Fibroblast of villous mesenchyme (primary cell): ENCODE measurements at regions not wholly inside any gene's neighbourhood (a gene's known extent, or its start where the extent isn't known, plus 50 kb on each side); places are given as distances from the start of the nearest gene placed in this dataset.

Experiments
- DNase-seq: peaks from one replicate; pipeline ENCODE4 v3.0.0-alpha.2; 2010; ENCODE audit warnings: low read depth
- H3K4me3 ChIP-seq: 2 replicates; pipeline ENCODE4 v1.5.1; 2011; ENCODE audit warnings: low read depth, mild to moderate bottlenecking, low read length
- TF ChIP-seq, protein P1 (sequence below): IDR thresholded peaks from 2 replicates; pipeline ENCODE4 v1.5.1; 2012; ENCODE audit warnings: low read depth, mild to moderate bottlenecking, low read length; ENCODE audit not compliant: insufficient read depth

DNA sequence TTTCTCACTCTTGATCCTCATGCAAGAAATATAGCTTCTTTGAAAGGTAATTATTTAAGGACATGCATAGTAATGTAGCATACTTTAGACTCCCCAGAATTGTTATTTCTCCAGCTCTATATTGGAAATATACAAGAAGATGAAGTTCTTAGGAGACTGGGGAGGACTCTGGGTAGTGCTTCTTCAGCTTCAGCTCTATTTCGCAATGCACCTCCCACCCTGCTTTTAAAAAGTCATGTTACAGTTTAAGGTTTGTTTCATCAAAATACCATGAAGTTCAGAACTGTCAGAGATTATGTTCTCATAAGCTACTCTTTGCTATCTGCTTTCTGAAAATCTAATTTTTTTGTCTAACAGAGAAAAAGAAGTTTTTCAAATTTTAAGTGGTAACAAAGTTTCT, 586.2 kb upstream of the ADGRL4 start:
- DNase-seq, result no peak
- TF ChIP-seq, protein P1, sequence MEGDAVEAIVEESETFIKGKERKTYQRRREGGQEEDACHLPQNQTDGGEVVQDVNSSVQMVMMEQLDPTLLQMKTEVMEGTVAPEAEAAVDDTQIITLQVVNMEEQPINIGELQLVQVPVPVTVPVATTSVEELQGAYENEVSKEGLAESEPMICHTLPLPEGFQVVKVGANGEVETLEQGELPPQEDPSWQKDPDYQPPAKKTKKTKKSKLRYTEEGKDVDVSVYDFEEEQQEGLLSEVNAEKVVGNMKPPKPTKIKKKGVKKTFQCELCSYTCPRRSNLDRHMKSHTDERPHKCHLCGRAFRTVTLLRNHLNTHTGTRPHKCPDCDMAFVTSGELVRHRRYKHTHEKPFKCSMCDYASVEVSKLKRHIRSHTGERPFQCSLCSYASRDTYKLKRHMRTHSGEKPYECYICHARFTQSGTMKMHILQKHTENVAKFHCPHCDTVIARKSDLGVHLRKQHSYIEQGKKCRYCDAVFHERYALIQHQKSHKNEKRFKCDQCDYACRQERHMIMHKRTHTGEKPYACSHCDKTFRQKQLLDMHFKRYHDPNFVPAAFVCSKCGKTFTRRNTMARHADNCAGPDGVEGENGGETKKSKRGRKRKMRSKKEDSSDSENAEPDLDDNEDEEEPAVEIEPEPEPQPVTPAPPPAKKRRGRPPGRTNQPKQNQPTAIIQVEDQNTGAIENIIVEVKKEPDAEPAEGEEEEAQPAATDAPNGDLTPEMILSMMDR, result no peak
- no peak overlapping the region for H3K4me3 ChIP-seq

DNA sequence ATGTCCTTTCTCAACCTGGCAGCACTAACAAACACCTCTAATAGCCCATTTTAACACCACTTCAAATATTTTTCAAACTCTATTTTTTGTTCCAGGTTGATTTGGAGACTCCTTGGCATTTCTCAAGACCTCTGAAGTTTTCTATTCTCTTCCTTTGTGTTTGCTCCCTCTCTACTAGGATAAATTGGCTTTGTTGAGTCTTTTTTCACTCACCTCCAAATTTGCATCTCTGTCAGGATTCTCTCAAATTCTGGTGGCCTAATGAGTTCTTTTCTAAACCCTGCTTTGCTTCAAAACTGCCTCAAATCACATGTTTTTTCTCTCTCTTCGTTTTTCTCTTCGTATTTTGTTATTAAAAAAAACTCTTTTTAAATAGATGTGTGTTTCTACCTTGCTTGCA, 582.2 kb upstream of the ADGRL4 start:
- DNase-seq, result no peak
- no peak overlapping the region for H3K4me3 ChIP-seq
- TF ChIP-seq, protein P1, result no peak

DNA sequence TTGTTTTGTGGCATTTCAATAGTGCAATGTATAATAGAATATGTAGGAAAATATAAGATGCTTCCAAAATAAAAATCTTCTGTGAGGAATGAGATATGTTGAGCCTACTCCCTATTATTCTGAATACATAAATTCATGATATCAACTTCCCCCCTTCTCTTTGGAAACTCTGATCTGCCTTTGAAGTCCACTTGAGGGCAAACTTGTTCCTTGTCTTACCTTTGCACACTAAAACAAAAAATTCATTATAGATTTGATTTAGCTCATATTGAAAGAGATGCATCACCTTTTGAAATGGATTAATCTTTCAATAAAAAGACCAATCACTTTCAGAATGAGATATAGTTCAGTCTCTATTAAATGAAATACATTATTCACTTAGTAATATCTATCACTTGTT, 580.7 kb upstream of the ADGRL4 start:
- no peak overlapping the region for H3K4me3 ChIP-seq
- TF ChIP-seq, protein P1, result no peak
- no peak for DNase-seq

DNA sequence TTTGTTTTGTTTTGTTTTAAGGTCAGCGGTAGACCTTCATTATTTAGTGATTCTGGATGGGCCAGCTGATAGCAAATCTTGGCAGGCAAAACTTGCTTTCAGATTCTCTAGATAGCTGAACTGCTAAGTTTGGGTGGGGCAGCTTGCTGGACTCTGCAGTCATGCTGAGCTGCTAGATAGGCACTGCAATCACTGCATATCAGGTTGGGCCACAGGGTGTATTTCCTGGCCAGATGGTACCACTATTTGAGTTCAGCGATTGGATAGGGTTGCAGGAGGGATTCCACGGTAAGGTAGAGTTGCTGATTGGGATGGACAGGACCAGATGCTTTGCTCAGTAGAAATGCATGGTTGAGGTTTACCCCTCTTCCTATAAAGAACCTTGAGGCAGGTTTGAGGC, 579.3 kb upstream of the ADGRL4 start:
- TF ChIP-seq, protein P1, result no peak
- no peak overlapping the region for H3K4me3 ChIP-seq
- DNase-seq, result no peak

DNA sequence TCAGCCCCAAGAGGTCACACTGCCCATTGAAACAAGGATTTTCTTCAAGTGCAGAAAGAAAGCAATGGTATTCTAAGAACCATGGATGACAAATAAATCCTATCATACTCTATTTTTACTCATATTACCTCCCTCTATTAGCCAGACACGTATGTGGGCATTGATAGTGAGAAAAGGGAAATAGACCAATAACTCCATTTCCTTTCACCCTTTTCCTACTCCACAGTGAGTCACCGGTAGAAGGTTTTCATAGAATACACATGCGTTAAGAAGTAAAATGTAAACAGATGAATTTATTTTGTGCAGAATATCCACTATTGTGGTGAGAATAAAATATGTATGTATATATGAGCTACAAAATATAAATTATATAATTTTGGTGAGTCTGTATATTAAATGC, 568.9 kb upstream of the ADGRL4 start:
- DNase-seq, result no peak
- H3K4me3 ChIP-seq, result no peak overlapping the region
- TF ChIP-seq, protein P1, result no peak

DNA sequence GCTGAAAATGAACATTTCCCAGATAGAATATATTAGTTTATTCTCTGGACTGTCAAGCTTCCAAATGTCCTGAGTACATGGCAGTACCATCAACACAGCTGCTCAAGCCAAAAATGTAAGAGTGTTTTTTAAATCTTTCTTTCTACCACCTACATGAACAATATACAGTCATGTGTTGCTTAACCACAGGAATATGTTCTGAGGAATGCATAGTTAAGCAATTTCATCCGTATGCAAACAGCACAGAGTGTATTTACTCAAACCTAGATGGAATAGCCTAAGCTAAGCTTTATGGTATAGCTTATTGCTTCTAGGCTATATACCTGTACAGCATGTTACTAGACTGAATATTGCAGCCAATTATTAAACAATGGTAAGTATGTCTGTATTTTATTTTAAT, 561.9 kb upstream of the ADGRL4 start:
- TF ChIP-seq, protein P1, result no peak
- no peak overlapping the region for H3K4me3 ChIP-seq
- DNase-seq, result no peak

DNA sequence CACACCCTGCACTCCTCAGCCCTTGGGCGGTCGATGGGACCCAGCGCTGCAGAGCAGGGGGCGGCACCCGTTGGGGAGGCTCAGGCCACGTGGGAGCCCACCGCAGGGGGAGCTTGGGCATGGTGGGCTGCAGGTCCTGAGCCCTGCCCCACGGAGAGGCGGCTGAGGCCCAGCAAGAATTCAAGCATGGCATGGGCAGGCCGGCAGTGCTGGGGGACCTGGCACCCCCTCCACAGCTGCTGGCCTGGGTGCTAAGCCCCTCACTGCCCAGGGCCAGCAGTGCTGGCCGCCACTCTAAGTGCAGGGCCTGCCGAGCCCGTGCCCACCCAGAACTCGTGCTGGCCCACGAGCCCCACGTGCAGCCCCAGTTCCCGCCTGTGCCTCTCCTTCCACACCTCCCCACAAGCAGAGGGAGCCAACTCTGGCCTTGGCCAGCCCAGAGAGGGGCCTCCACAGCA, 555.0 kb upstream of the ADGRL4 start:
- no peak overlapping the region for H3K4me3 ChIP-seq
- TF ChIP-seq, protein P1, result no peak
- no peak for DNase-seq
